ENCODE measurements at regions not wholly inside any gene's neighbourhood (a gene's known extent, or its start where the extent isn't known, plus 50 kb on each side); places are given as distances from the start of the nearest gene placed in this dataset.

DNA sequence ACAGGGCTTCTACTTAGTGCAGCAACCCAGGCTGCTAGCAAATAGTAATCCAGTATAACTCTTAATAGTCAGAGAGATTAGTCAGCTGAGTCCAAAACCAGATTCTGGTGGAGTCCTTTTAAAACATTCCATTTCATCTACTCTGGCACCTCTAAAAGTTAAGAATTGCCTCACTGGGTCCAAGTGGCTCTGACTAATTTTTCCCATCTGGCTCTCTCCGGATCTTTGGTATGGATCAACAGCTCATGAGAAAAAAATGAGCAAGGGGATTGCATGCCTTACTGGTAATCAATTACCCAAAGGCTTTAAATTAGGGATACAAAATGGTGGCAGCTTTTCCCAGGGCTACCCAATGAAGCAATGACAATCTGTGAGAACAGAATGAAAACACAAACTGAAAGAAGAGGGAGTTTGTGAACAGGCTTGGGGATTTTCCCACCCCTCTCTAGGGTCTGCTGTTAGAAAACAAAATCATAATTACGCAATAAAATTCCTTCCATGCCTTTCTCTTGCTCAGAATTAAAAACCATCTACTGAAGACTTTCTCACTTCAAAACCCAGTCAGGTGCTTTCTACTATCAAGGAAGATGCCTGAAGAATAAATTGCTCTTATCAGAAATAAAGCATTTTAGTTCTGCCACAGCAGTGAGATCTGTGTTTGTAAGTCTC, 84.6 kb upstream of the PMFBP1 start:
- no peak for DNase-seq

- no peak for DNase-seq
These were observed 83.8 kb upstream of the PMFBP1 start for GRCh38 chr16:72255786-72256185.

- DNase-seq, result no peak
These were observed 75.9 kb upstream of the PMFBP1 start for GRCh38 chr16:72247821-72248253.

GRCh38 chr16:72246423-72246822, 74.5 kb upstream of the PMFBP1 start:
- no peak for DNase-seq

GRCh38 chr16:72244853-72245252, 72.9 kb upstream of the PMFBP1 start:
- no peak for DNase-seq

DNA sequence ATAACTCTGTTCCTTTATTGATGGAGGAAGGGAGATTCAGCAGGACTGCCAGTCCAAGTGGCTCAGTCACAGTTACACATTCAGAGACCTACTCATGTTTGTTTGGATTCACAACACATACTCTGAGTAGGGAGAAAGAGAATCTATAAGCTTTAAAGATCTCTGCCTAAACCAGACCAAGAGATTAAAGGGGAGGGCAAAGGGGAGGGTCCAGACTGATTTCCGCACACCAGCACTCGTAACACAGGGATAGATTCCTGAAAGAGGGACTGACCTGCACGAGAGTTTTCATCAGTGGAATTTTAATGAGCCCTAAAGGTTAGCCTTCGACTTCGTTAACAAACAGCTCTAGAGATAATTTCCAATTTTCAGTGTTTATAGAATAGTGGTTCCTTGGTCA, 71.7 kb upstream of the PMFBP1 start:
- no peak for DNase-seq

DNA sequence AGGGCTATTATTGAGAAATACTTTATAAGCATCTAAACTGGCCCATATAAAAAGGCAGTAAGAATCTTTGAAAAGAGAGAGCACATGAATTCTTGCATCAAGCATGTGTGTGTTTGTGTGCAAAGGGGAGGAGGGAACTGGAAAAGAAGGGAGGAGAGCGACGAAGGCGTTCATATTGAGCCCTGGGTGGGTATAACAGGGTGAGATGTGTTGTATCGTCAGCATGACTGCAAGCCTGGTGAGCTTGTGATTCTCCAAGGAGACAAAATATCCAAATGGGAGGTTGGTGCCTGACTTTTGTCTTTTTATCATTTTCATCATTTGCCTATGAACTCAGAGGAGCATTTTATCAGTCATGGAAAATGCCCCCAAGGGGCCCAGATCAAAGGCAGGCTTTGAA, 70.8 kb upstream of the PMFBP1 start:
- no peak for DNase-seq

- no peak for DNase-seq
These were observed 70.0 kb upstream of the PMFBP1 start for GRCh38 chr16:72241930-72242329.

DNA sequence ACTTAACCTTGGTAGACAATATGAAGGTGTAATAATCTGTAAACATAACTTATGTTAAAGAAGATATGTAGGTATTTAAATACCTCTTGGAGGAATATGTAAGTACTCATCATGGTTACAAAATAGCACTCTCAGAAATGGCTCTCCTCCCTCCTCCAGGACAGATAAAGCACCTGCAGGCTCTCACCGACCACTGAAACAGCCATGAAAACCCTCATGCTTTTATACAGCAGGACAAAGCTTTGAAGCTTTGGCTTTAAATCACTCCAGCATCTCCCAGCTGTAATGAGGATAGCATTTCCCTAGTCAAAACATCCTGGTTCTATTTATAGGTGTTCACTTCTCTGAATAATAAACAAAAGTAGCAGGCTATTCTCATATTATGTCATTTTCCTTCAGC, 69.1 kb upstream of the PMFBP1 start:
- no peak for DNase-seq

DNA sequence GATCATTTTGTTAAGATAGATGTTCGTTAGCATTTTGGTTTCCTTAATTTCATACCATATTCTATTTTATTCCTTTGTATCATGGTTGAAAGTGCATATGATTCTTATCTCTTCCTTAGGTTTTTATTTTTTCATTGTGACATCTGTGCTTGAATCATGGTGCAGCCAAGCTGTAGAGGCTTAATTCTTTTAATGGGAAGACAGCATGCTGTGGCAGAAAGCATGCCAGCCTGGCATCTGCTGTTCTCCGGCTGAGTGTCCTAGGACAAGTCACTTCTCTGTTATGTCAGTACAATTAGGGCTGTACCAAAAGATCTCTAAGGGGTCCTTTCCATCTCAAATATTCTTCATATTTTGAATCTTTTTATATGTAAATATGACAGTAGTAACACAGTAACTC, 68.5 kb upstream of the PMFBP1 start:
- DNase-seq, result no peak

GRCh38 chr16:72236866-72237265, 64.9 kb upstream of the PMFBP1 start:
- DNase-seq, result no peak

DNA sequence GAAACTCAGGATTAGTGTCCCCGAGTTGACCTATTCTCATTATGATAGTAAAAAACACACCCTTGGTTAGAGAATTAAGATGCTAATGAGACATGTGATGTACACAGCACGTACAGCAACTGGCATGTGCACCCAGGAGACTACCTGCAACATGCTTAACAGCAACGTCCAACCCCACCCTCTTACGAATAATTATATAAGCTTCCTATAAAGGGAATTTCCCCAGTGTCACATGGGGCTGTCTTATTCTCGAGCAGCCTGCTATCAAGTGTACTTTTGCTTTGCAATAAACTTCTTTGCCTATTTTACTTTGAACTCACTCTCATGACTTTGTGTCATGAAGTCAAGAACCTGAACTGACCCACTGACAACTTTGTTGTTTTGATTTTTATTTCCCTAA, 62.4 kb upstream of the PMFBP1 start:
- no peak for DNase-seq

DNA sequence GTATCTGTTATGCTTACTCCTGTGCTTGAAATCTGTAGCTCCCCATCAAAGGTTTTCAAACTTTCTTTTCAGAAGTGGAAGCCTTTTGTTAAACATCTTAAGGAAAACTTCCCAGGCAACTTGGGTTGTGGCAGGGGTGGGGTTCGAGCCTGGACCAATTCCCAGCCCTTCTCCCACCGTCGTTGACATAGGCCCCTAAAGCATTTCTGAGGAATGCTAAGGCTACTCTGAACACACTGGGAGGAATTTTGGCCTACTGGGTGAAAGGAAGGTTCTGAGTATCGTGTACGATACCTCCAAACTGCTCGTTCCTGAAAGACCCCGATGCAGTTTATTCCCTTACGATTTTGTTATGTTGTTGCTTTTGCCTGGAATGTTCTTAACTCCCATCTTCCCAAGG, 56.1 kb upstream of the PMFBP1 start:
- no peak for DNase-seq

- no peak for DNase-seq
These were observed 54.2 kb upstream of the PMFBP1 start for GRCh38 chr16:72226136-72226535.

DNA sequence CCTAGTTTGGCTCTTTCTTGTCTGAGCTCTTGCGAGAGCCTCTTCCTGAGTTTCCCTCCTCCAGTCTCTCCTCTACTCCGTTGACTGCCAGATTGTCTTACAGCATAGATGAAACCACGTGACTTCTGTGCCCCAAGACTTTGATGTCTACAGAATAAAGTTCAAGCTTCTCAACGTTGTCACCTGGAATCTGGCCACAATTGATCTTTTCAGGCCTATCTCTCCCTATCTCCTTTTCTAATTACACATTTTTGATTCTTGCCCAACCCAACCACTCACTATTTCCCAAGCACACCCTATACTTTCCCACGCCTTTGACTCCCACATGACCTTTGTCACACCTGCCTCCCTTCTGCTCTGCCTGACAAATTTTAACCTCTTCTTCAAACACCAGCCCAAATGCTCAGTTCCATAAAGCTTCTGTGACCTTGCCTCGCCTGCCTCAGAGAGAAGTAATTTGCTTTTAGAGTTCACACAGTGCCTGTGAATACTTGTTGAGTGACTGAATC, 52.4 kb upstream of the PMFBP1 start:
- no peak for DNase-seq

DNA sequence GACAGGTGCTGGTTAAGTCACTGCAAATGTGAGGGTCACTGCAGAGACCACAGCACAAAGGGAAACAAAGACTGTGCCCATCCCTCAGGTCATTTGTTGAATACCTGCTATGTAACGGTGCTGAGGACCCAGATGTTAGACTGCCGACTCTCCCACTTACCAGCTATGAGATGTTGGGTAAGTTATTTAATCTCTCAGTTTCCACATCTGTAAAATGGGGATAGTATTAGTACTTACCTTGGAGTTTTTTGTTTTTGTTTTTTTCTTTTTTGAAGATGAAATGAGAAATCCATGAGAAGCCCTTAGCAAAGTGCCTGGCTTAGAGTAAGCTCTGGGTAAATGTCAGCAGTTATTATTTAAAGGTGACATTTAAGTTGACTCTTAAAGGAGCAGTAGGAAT, 50.5 kb upstream of the PMFBP1 start:
- no peak for DNase-seq

All from GOT3 (cell line).